Naive thymus-derived CD8-positive, alpha-beta T cell (primary cell): ENCODE measurements at regions not wholly inside any gene's neighbourhood (a gene's known extent, or its start where the extent isn't known, plus 50 kb on each side); places are given as distances from the start of the nearest gene placed in this dataset.

Experiments used
- ATAC-seq, 2 donors: fragments of 150-1000 bp; cut with Tn5 transposase in 1 of 2; sonication (Bioruptor Pico), chemical (Tn5 transposase) in 1 of 2; 1 replicate in 1 of 2; 2 replicates in 1 of 2; pipeline ENCODE4 v1.10.0; 2021; ENCODE audit warnings: mild to moderate bottlenecking in 2 of 2, moderate library complexity in 2 of 2
- POLR2A ChIA-PET: fragments of 350-600 bp; sonication (Branson Sonifier 250); formaldehyde crosslinking; loops from one replicate; lab custom pipeline; 2021; ENCODE audit warnings: antibody characterized with exemption; lab: Charles Lee
- DNase-seq, 10 donors: peaks; one replicate each; pipeline versions ENCODE4 v3.0.0 to v3.0.0-alpha.2; 2020 to 2022
- H3K27ac Mint-ChIP-seq, 10 donors: one replicate each; pipeline ENCODE4 v1.8.0; 2020 to 2022; ENCODE audit warnings: mild to moderate bottlenecking in 10 of 10, mixed read lengths in 10 of 10, moderate library complexity in 4 of 10, inconsistent platforms in 1 of 10
- H3K27me3 Mint-ChIP-seq, 5 donors: one replicate each; pipeline ENCODE4 v1.8.0; 2021 to 2022; ENCODE audit warnings: mixed read lengths in 5 of 5
- H3K36me3 Mint-ChIP-seq, 3 donors: one replicate each; pipeline ENCODE4 v1.8.0; 2020 to 2022; ENCODE audit warnings: mixed read lengths in 3 of 3, mild to moderate bottlenecking in 2 of 3, inconsistent platforms in 1 of 3
- H3K4me1 Mint-ChIP-seq, 4 donors: one replicate each; pipeline ENCODE4 v1.8.0; 2021 to 2022; ENCODE audit warnings: mixed read lengths in 4 of 4
- H3K4me3 Mint-ChIP-seq, 10 donors: one replicate each; pipeline ENCODE4 v1.8.0; 2020 to 2022; ENCODE audit warnings: mild to moderate bottlenecking in 10 of 10, mixed read lengths in 10 of 10, moderate library complexity in 6 of 10, inconsistent platforms in 1 of 10
- H3K9me3 Mint-ChIP-seq, 9 donors: one replicate each; pipeline ENCODE4 v1.8.0; 2020 to 2022; ENCODE audit warnings: mixed read lengths in 9 of 9, mild to moderate bottlenecking in 3 of 9, inconsistent platforms in 1 of 9, moderate library complexity in 1 of 9

DNA sequence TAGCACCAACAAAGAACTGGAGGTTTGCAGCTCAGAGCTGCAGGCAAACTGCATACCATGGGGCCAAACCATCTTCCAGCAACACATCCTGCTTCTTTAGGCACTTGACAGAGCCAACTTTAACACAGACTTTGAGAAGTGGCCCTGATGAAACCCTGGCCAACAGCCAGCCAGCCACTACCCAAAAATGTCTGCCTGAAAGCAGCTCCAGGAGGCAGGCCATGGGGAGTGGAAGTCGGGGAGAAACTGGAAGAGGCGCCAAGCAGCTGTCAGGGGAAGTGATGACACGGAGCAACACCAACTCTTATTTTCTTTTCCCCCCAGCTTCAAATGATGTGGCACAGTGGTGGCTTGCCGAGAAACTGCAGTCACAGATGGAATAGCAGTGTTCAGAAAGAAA lies 110.9 kb upstream of the PLXNC1 start:
- POLR2A ChIA-PET, result no interaction called here
- Mint-ChIP-seq H3K27ac (no peak overlapping the region), H3K9me3 (peaks cover 0 to 28% (median 12%) of the 10 kb centered on the region in 9 donors), H3K36me3 (peaks cover 0 to 22% (median 19%) of the 10 kb centered on the region in 3 donors), H3K27me3 (no peaks in the 10 kb centered on the region), H3K4me3 (no peak overlapping the region), H3K4me1 (peaks cover 14 to 19% (median 18%) of the 10 kb centered on the region in 4 donors)
- no peak for DNase-seq
- no peak for ATAC-seq

DNA sequence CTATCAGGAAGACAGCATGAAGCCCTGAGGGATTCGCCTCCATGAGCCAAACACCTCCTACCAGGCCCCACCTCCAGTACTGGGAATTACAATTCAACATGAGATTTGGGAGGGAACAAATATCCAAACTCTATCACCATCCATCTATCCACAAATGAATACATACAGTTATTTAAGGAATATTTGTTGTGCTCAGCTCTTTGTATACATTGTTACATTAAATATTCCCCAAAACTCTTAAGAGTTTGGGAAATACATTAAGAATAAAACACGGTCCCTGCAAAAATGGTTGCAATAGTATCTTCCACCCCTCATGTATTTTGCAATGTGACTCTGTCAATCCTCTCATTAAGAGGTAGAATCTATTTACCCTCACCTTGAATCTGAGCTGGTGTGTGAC lies 109.8 kb upstream of the PLXNC1 start:
- Mint-ChIP-seq H3K9me3 (peaks cover 0 to 28% (median 12%) of the 10 kb centered on the region in 9 donors), H3K27ac (no peak overlapping the region), H3K4me3 (no peak overlapping the region), H3K4me1 (peaks cover 3 to 8% (median 6%) of the 10 kb centered on the region in 4 donors), H3K27me3 (no peaks in the 10 kb centered on the region), H3K36me3 (peaks cover 0 to 22% (median 19%) of the 10 kb centered on the region in 3 donors)
- DNase-seq (no peak), ATAC-seq (no peak)
- POLR2A ChIA-PET, result interaction anchor here (0.7 kb wide), 1 partner anchor 19 kb away, joined by 3 read pairs; no protein-coding TSS in a partner anchor

DNA sequence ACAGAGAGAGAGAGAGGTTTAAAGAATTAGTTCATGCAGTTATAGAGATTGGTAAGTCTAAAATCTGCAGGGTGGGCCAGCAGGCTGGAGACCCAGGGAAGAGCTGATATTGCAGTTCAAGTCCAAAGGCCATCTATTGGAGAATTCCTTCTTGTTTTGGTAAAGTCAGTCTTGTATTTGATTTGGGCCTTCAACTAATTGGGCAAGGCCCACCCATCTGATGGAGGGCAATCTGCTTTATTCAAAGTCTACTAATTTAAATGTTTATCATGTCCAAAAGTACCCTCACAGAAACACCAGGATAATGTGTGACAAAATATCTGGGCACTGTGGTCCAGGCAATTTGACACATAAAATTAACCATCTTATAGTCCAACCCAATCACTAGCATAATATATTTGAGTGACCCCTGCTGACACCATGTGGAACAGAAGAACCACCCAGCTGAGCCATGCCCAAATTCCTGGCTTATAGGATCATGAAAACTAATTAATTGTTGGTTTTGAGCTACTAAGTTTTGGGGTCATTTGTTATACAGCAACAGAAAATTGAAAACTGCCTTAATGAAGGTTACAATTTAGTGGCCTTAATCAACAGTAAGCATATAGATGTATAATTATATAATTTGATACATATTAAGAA lies 109.1 kb upstream of the PLXNC1 start:
- H3K9me3 Mint-ChIP-seq, result peaks cover 0 to 28% (median 12%) of the 10 kb centered on the region in 9 donors
- peaks cover 0 to under 1% (median under 1%) of the 10 kb centered on the region in 4 donors for H3K4me1 Mint-ChIP-seq
- no peak overlapping the region for H3K4me3 Mint-ChIP-seq
- POLR2A ChIA-PET, result no interaction called here
- H3K36me3 Mint-ChIP-seq, result peaks cover 0 to 20% (median 16%) of the 10 kb centered on the region in 3 donors
- H3K27me3 Mint-ChIP-seq, result no peaks in the 10 kb centered on the region
- ATAC-seq (no peak), DNase-seq (no peak)
- no peak overlapping the region for H3K27ac Mint-ChIP-seq

DNA sequence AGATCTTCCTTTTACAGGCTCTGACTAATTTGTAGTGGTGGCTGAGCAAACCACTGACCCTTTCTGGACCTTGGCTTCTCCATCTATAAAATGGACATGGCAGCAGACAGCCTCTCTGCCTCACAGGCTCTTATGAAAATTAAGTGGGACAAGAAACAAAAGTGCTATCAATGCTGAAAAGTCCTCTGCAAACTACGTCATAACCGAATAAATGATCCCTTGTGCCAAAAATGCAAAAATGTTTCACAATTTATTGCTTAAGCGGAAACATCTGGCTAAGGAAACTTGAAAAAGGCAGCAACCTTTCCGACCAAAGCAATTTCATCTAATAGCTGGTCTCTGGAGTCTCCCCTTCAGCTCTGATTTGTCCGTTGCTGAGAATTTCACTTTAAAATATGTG lies 108.5 kb upstream of the PLXNC1 start:
- H3K4me3 Mint-ChIP-seq, result no peak overlapping the region
- peaks cover 0 to 18% (median 12%) of the 10 kb centered on the region in 3 donors for H3K36me3 Mint-ChIP-seq
- no peak overlapping the region for H3K27ac Mint-ChIP-seq
- ATAC-seq (no peak), DNase-seq (no peak)
- POLR2A ChIA-PET, result no interaction called here
- H3K9me3 Mint-ChIP-seq, result peaks cover 0 to 28% (median 11%) of the 10 kb centered on the region in 9 donors
- H3K4me1 Mint-ChIP-seq, result no peaks in the 10 kb centered on the region
- no peaks in the 10 kb centered on the region for H3K27me3 Mint-ChIP-seq

DNA sequence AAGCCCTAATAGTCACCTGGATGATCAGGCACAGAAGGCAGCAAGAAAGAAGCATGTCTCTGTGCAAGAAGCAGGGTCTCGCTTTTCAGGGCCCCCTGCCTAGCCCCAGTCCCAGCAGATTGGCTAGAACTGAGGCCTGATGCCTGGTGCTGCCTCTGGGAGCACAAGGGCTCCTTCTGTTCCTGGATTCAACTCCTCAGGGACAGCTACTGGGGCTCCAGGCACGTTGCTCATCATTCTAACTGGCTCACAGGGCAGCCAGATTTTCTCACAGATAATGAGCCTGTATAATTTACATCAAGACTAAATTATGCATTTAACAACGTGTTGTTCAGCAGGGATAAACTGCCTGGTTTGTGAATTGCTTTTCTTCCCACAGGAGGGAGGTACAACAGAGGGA lies 106.5 kb upstream of the PLXNC1 start:
- ATAC-seq (no peak), DNase-seq (no peak)
- Mint-ChIP-seq H3K27ac (no peak overlapping the region), H3K36me3 (peaks cover 0 to 12% (median 10%) of the 10 kb centered on the region in 3 donors), H3K27me3 (no peaks in the 10 kb centered on the region), H3K4me3 (no peak overlapping the region), H3K4me1 (no peaks in the 10 kb centered on the region), H3K9me3 (peaks cover 0 to 23% (median 11%) of the 10 kb centered on the region in 9 donors)
- POLR2A ChIA-PET, result no interaction called here

DNA sequence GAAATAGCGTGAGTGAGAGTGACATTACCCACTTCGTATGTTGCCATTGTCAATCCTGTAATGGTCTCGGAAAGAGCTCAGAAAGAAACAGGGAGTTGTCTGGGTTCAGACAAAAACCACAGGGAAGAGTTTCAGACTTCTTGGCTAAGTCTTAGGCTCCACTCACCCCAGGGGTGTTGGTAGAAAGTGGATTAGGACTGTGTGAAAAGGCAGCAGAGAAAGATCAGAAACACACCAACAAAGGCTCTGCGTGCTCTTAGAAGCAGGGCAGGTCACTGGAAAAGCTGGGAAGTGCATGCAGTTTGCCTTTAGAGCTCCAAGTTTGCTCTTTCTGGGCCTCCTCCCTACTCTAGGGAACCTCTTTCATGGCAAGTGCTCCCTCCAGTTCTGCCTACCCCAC lies 106.1 kb upstream of the PLXNC1 start:
- Mint-ChIP-seq H3K4me1 (no peaks in the 10 kb centered on the region), H3K9me3 (peaks cover 0 to 23% (median 11%) of the 10 kb centered on the region in 9 donors), H3K36me3 (peaks cover 0 to 12% (median 10%) of the 10 kb centered on the region in 3 donors), H3K4me3 (no peak overlapping the region), H3K27ac (no peak overlapping the region), H3K27me3 (no peaks in the 10 kb centered on the region)
- POLR2A ChIA-PET, result interaction anchor here (0.6 to 1.0 kb wide), 2 partner anchors 9 to 860 kb away, joined by 3 read pairs; no protein-coding TSS in a partner anchor
- DNase-seq (no peak), ATAC-seq (no peak)

DNA sequence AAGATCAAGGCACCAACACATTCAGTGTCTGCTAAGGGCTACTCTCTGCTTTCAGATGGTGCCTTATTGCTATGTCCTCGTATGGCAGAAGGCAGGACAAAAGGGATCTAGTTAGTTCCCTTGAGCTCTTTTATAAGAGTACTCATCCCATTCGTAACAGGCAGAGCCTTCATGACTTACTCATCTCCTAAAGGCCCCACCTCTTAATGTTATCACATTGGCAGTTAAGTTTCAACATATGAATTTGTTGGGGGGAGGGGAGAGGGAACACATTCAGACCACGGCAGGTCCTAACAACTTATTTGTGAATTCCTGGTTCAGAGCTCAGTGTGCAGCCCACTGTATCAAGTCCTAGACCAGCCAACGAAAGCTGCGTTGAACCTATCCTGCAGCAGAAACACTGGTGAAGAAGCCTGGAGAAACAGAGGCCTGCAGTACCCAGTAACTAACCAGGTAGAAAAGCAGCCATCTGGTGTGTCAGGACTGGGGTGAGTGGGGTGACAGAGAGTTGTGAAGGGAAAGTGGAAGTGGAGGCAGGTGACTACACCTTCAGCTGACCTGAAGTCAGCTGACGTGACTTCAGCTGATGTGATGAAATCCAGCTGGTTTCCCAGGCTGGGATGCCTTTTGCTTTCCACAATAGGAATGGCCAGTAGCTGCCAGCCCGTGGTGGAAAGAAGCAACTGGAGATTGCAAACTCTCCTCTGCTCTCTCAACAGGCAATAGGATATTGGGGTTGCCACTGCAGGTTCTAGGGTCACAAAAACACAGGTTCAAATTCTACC lies 101.6 kb upstream of the PLXNC1 start:
- ATAC-seq, result no peak
- POLR2A ChIA-PET, result no interaction called here
- peaks cover 0 to 4% (median 0%) of the 10 kb centered on the region in 5 donors for H3K27me3 Mint-ChIP-seq
- H3K36me3 Mint-ChIP-seq, result peaks cover 0 to 8% (median 0%) of the 10 kb centered on the region in 3 donors
- DNase-seq, result no peak
- no peak overlapping the region for H3K4me3 Mint-ChIP-seq
- H3K4me1 Mint-ChIP-seq, result peaks cover 0 to 4% (median 2%) of the 10 kb centered on the region in 4 donors
- H3K9me3 Mint-ChIP-seq, result peaks cover 0 to 11% (median 3%) of the 10 kb centered on the region in 9 donors
- H3K27ac Mint-ChIP-seq, result peak overlapping the region in 1 of 10 donors; percentile 32

DNA sequence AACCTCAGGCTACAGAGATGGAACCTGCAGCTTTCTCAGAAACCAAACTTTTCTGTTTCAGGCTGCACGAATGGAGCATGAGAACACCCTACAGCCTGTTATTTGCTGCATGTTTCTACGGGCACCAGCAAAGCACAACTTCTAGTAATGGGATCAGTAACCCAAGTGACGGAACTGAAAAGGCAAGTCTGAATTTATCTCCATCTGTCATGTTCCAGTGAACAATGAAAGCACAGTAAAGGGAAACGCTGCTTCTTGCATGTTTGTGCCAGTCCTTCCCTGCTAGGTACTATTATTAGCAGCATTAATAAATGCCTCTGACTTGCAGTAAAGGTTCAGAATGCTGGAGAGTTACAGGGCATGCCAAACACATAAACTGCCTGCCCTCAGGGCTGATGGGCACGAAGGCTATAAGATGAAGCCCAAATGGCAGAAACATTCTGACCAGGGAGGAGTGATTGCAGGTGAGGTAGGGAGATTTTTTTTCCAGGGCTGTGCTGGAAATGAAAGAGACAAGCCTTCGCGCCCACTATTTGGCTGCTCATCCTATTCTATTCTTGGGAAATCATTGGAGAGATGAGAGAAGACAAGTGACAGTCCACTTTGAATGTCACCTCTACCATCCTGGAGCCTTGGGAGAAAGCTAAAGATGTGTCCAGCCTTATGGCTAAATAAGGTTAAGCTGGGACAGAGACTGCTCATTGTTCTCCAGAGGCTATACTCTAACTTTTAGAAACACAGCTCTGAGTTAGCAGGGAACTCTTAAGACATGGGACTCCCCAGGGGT lies 100.4 kb upstream of the PLXNC1 start:
- Mint-ChIP-seq H3K4me3 (no peak overlapping the region), H3K36me3 (peaks cover 0 to 10% (median 0%) of the 10 kb centered on the region in 3 donors), H3K27ac (peak overlapping the region in 4 of 10 donors; percentile 8 to 66 (median 13)), H3K9me3 (peaks cover 0 to 20% (median 3%) of the 10 kb centered on the region in 9 donors), H3K27me3 (peaks cover 0 to 4% (median 0%) of the 10 kb centered on the region in 5 donors), H3K4me1 (peaks cover 0 to 4% (median 2%) of the 10 kb centered on the region in 4 donors)
- no peak for DNase-seq
- ATAC-seq, result no peak
- POLR2A ChIA-PET, result interaction anchor here (0.6 kb wide), 1 partner anchor 68 kb away, joined by 3 read pairs; no protein-coding TSS in a partner anchor

DNA sequence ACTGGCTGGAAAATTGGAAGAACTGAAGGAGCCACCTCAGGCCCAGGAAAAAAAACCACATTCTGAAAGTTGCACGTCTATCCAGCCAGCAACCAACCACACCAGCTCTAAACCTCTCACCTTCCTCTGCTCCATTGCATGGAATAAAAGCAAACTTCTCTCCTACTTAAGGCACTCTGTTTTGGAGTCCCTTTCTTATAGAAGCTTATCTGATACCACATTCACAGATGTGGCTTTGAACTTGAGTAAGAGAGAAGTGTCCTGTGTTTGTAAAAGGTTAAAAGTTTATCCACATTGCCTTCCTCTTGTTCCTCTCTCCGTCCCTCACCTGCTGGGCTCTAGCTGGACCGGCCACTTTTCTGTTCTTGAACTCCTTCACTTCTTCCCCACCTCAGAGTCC lies 99.6 kb upstream of the PLXNC1 start:
- H3K27ac Mint-ChIP-seq, result peak overlapping the region in 2 of 10 donors; percentile 19 to 34
- H3K36me3 Mint-ChIP-seq, result peaks cover 0 to 10% (median 0%) of the 10 kb centered on the region in 3 donors
- peaks cover 0 to 4% (median 0%) of the 10 kb centered on the region in 5 donors for H3K27me3 Mint-ChIP-seq
- DNase-seq, result no peak
- H3K4me1 Mint-ChIP-seq, result peaks cover 0 to 4% (median 2%) of the 10 kb centered on the region in 4 donors
- POLR2A ChIA-PET, result no interaction called here
- H3K4me3 Mint-ChIP-seq, result no peak overlapping the region
- H3K9me3 Mint-ChIP-seq, result peaks cover 0 to 26% (median 5%) of the 10 kb centered on the region in 9 donors
- no peak for ATAC-seq

DNA sequence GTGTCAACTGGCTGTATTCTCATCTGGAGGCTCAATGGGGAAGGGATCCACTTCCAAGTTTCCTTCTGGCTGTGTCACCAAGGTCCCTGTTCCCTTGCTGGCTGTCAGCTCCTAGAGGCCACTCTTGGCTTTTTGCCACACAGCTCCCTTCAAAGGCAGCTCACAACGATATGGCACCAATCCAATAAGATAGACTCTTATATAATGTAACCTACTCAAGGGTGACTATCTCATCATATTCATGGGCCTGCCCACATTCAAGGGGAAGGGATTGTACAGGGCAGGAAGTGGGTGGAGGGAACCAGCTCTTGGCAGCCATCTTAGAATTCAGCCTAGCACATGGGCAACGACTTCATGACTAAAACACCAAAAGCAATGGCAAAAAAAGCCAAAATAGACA lies 98.7 kb upstream of the PLXNC1 start:
- Mint-ChIP-seq H3K9me3 (peaks cover 0 to 31% (median 5%) of the 10 kb centered on the region in 9 donors), H3K4me3 (no peak overlapping the region), H3K27me3 (peaks cover 0 to 4% (median 0%) of the 10 kb centered on the region in 5 donors), H3K27ac (peak overlapping the region in 1 of 10 donors; percentile 38), H3K4me1 (peaks cover 0 to 4% (median 2%) of the 10 kb centered on the region in 4 donors), H3K36me3 (peaks cover 0 to 10% (median 0%) of the 10 kb centered on the region in 3 donors)
- POLR2A ChIA-PET, result no interaction called here
- ATAC-seq (no peak), DNase-seq (no peak)

DNA sequence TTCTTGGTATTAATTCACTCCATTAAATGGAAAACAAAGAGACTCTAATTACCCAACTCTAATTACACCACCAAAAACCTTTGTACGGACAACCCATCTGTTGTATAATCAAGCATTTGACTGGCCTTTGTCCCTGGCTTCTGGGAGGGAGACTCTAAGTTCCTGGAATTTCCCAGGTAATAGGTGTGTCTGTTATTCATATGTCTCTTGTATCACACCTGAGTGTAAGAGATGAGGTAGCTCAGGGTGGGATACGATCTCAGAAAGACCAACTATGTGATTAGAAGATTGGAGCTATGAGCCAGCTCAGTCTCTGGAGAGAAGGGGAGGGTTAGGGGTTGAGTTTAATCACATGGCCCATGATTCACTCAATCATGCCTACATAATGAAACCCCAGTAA lies 94.7 kb upstream of the PLXNC1 start:
- peaks cover 0 to 14% (median 0%) of the 10 kb centered on the region in 3 donors for H3K36me3 Mint-ChIP-seq
- no peak overlapping the region for H3K4me3 Mint-ChIP-seq
- DNase-seq, result no peak
- H3K9me3 Mint-ChIP-seq, result peaks cover 0 to 36% (median 3%) of the 10 kb centered on the region in 9 donors
- POLR2A ChIA-PET, result no interaction called here
- ATAC-seq, result no peak
- peaks cover 0 to 4% (median 0%) of the 10 kb centered on the region in 5 donors for H3K27me3 Mint-ChIP-seq
- H3K27ac Mint-ChIP-seq, result no peak overlapping the region
- peaks cover 0 to 3% (median 1%) of the 10 kb centered on the region in 4 donors for H3K4me1 Mint-ChIP-seq

DNA sequence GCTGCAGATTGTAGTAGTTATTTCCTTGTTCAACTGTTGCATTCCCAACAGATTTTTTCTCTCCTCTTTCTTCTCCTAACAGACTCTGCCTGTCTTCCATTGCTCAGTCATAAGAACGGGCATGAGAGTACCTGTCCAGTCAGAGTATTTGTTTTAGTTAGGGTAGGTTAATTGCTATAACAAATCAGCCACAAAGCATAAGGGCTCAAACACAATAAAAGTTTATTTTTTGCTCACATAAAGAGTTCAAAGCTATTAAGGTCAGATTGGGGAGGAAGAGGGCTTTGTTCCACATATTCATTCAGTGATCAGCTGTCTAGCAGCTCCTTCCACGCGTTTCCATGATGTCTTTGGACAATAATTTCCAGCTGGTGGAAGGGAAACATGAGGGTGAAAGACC lies 92.8 kb upstream of the PLXNC1 start:
- Mint-ChIP-seq H3K27me3 (peaks cover 0 to 3% (median 0%) of the 10 kb centered on the region in 5 donors), H3K4me1 (no peaks in the 10 kb centered on the region), H3K27ac (peak overlapping the region in 1 of 10 donors; percentile 74), H3K9me3 (peaks cover 0 to 36% (median 3%) of the 10 kb centered on the region in 9 donors), H3K4me3 (no peak overlapping the region), H3K36me3 (peaks cover 0 to 14% (median 0%) of the 10 kb centered on the region in 3 donors)
- no peak for DNase-seq
- no peak for ATAC-seq
- POLR2A ChIA-PET, result no interaction called here
